Suppressor macrophage (primary cell): ENCODE measurements at regions not wholly inside any gene's neighbourhood (a gene's known extent, or its start where the extent isn't known, plus 50 kb on each side); places are given as distances from the start of the nearest gene placed in this dataset.
"Not testable (repeated sequence)": the region's sequence is repeated elsewhere in the genome, so short reads cannot be mapped to it uniquely, and the experiment has no call there.

Experiments
- DNase-seq, 4 experiments: peaks; one replicate each; pipeline ENCODE4 v3.0.0-alpha.2; 2020 to 2022

- DNase-seq = peak; percentile 48 to 73 (median 52)
Measured at GRCh38 chr1:101567582-101568189, 330.9 kb downstream of the S1PR1 start.

- no peak for DNase-seq
Measured at GRCh38 chr1:101587741-101588140, 350.9 kb downstream of the S1PR1 start.

GRCh38 chr1:101588677-101589076 lies 351.9 kb downstream of the S1PR1 start:
- DNase-seq = no peak

DNA sequence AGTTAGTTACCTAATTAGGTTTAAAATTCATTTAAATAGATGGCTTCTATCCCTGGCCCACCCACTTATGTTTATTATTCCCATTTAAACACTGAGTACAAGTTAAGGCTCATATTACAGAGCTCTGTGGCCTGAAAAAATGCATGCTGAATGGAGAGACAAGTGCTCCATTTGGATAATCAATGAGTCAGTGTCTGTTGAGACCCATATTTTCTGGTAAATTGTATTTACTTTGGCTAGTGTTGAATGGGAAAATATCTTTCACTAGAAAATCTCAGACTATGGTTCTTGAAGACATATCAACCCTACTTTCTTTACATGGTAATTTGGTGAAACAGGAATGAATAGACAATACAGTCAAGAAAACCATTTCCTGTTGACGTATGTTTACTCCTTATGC lies 356.0 kb downstream of the S1PR1 start:
- no peak for DNase-seq

DNA sequence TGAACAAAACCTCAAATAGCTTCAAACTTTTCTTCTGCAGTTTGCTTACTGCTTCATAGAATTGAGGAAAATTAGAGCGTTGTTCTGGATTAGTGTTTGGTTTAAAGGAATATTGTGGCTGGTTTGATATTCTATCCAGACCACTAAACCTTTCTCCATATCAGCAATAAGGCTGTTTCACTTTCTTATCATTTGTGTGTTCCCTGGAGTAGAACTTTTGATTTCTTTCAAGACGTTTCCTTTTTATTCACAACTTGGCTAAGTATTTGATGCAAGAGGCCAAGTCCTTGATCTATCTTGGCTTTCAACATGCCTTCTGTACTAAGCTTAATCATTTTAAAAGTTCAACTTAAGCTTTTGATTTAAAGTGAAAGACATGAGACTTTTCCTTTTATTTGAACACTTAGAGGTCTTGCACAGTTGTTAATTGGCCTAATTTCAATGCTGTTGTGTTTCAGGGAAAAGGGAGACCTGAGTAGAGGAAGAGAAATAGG lies 359.1 kb downstream of the S1PR1 start:
- no peak for DNase-seq

DNA sequence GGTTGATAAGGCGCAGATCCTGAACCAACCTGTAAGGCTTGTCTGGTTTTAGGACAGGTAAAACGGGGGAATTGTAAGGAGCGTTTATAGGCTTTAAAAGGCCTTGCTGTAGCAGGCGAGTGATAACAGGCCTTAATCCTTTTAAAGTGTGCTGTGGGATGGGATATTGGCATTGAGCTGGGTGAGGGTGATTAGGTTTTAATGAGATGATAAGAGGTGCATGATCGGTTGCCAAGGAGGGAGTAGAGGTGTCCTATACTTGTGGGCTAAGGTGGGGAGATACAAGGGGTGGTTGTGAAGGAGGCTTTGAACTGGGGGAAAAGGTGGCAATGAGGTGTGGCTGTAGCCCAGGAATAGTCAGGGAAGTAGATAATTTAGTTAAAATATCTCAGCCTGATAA lies 363.8 kb downstream of the S1PR1 start:
- not testable (repeated sequence) for DNase-seq

- no peak for DNase-seq
Measured at GRCh38 chr1:101603726-101604125, 366.9 kb downstream of the S1PR1 start.

- no peak for DNase-seq
Measured at GRCh38 chr1:101605878-101606277, 369.1 kb downstream of the S1PR1 start.

DNA sequence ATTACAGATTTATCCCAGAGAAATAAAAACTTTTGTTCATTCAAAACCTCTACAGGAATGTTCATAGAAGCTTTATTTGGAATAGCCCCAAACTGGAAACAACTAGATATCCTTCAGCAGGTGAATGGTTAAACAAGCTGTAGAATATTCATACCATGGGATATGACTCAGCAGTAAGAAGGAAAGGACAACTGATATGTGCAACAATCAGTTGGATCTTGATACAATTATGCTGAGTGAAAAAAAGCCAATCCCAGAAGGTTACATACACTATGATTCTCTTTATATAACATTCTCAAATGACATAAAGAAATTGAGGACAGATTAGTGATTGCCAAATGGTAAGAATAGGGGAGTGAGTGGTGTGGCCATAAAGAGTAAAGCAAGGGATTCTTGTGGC lies 376.7 kb downstream of the S1PR1 start:
- no peak for DNase-seq

DNA sequence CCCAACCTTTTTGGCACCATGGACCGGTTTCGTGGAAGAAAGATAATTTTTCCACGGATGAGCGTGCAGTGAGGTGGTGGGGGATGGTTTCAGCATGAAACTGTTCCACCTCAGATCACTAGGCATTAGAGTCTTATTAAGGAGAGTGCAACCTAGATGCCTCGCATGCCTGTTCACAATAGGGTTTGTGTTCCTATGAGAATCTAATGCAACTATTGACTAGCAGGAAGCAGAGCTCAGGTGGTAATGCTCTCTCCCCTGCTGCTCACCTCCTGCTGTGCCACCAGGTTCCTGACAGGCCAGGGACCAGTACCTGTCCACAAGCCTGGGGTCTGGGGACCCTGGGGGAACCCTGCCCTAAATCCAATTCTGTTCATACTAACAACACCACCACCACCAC lies 377.8 kb downstream of the OLFM3 start:
- no peak for DNase-seq

DNA sequence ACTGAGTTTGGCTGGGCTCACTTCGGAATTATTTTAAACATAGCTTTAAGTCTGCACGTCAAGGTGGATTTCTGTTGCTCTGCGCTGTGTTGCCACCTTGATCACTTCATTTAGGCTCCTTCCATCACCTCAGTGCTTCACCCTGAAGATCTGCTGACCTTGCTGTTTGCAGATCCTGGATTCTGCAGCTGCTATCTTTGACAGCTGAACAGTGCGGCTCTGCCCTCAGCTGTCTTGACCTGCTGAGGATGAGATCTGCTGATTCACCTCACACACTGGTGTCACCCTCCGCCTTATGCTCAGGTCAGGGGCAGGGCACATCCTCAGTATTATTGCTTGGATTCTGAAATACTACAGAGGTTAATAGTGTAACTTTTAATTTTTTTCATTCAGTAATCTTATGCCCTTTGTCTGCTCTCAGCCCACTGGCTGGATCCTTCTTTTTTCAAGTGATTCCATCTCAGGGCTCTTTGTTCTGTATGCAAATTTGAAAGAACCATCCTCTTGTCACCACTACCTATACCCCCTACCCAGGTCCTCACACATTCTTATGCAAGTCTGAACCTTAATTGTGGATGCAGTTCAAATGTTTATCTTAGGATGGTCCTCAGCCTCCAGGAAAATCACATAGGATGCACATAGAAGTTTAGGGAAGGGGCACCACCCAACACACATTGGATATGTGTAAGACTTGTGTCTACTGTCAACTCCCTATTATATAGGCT lies 364.0 kb downstream of the OLFM3 start:
- DNase-seq = no peak

DNA sequence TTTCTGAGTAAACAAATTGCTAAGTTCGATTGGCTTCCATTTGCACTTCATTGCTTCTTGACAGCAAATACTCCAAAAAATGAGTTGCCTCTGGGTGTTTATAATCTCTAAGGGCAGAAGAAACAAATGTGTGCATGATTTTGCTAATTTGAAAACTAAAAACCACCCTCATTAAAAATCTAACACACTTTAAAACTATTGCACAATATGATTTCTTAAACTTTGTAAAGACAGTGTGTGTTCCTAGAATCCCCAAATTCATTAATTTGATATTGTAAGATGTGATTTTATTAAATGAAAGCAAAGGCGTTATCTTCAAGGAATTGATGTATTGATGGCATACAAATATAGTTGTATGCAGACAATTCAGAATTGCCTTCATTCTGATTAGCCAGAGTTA lies 350.9 kb downstream of the OLFM3 start:
- no peak for DNase-seq

DNA sequence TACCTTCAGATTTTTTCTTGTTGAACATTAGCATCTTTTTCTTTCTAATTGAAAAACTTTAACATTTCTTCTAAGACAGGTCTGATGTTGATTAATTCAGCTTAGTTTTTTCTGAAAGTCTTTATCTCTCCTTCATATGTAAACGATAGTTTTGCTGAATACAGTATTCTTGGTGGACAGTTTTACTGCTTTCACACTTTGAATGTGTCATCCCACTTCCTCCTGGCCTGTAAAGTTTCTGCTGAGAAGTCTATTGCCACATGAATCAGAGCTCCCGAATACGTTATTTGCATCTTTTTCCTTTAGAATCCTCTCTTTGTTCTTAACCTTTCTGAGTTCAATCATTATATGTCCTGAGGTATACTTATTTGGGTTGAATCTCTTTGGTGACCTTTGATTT lies 344.2 kb downstream of the OLFM3 start:
- no peak for DNase-seq

- no peak for DNase-seq
Measured at GRCh38 chr1:101653482-101653946, 343.2 kb downstream of the OLFM3 start.

- DNase-seq = no peak
Measured at GRCh38 chr1:101664726-101665125, 332.0 kb downstream of the OLFM3 start.

- DNase-seq = no peak
Measured at GRCh38 chr1:101667761-101668160, 329.0 kb downstream of the OLFM3 start.

DNA sequence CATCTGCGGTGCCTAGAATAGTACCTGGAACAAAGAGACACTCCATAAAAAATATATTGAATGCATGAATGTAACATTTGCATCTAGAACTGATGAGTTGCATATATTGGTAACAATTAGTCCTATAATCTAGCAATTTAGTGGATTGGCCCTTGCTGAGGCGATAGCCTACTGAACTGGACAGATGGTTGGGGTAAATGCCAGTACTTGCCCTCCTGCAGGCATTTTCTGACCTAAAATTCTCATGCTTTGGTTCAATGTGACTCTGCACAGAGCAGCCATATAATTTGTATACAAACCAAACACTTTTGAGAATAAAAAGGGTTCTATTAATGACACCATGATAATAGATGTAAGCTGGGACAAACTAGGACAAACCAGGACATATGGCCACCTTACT lies 313.6 kb downstream of the OLFM3 start:
- DNase-seq = no peak

DNA sequence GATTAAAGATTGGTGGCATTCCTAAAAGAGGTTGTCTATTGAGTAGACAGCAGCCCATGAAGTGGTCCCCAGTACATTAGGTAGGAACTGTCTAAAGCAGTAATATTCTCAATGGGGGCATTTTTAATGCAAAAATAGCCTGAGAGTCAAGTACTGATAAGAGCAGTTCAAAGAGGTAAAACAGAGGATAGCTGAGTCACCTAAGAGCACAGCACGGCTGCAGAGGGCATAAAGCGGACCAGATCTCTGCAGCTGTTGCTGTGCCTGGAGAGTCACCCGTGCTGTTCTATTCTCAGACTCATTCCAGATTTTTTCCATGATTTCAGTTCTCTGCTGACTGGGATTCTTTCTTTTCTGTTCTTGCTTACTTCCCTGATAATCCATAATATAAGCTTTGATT lies 313.2 kb downstream of the OLFM3 start:
- DNase-seq = no peak

DNA sequence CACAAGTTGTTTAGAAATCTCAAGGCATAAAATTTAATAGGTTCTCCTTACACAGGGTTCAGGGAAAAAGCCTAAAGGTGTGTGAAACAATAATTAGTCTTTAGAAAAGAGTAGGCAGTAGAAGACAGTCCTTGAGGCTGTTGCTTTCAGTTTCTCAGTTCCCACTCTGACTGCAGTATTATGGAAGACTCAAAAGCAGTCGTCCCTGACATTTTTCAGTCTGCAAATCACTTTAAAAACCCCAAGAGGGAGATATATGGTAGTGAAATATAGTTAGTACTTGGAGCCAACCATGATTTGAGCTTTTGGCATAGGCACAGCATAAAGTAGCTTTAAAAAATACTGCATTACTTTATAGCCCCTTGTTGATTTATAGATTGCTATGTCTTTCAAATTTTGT lies 299.7 kb downstream of the OLFM3 start:
- DNase-seq = no peak

- no peak for DNase-seq
Measured at GRCh38 chr1:101698681-101699080, 298.0 kb downstream of the OLFM3 start.

DNA sequence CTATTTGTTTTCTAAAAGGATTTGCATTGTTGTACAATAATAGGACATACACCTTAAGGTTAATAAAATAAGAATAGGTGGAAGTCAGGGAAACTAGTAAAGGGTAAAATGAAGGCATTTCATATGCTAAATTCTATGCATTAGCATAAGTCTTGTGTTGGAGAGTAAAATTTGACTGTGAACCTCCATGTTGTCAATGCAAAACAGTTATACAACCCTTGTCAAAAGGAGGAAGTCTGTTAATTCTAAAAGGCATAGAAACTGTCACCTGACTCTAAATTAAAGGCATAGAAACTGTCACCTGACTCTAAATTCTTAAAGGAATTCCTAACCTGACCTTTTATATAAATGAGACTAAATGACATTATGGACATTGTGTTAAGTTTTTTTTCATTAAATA lies 291.8 kb downstream of the OLFM3 start:
- DNase-seq = no peak

- no peak for DNase-seq
Measured at GRCh38 chr1:101706366-101706765, 290.4 kb downstream of the OLFM3 start.

DNA sequence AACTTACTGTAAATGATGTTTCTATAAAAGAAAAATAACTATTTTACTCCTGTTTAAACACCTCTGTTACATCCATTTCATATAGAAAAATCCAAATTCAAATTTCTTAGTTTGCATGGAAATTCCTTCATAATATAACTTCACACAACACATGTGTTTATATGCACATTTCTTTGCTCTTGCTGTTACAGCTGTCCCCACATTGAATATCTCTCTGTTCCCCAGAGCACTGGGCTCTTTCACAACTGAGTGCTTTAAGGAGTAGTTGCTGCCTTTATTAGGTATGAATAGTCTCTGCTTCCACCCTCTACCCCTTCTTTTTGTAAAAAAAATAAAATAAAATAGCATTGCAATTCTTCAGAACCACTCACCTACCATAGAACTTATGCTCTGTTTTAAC lies 287.0 kb downstream of the OLFM3 start:
- DNase-seq = no peak

DNA sequence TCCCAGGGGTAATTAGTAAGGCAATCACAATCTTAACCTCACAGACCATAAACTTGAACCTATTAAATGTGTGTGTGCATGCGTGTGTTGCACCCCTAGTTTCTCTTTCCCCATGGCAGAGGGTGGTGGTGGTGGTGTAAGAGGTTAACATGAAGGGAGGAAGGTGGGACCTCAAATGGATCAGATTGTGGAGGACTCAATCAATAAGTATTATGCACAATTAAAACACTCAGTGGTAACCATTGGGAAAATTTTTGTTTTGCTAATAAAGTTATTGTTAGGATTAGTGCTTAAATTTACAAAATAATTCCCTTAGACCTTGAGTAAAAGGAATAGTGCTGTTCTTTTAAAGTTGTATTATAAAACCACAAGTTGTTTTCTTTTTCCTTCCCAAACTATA lies 283.0 kb downstream of the OLFM3 start:
- DNase-seq = no peak
